PC-3 (cell line): ENCODE measurements at regions not wholly inside any gene's neighbourhood (a gene's known extent, or its start where the extent isn't known, plus 50 kb on each side); places are given as distances from the start of the nearest gene placed in this dataset.
A peak's percentile ranks its signal among the peaks of the same experiment; 100 is the strongest.

ENCODE experiments used
- ATAC-seq: fragments of 200-7000 bp; cut with Tn5 transposase; 2 replicates; pipeline ENCODE4 v1.9.1; 2020; ENCODE audit warnings: mild to moderate bottlenecking, moderate library complexity
- BruUV-seq: library from RNA; stranded (reverse); fragments of 400-500 nt; replicated peaks from 2 replicates; lab custom pipeline; 2021; lab: Mats Ljungman, UMichigan
- CTCF ChIA-PET: fragments of 300-600 bp; sonication (Branson Sonifier 250); formaldehyde crosslinking; loops from one replicate; lab custom pipeline; 2022; ENCODE audit warnings: antibody characterized with exemption; lab: Charles Lee
- POLR2A ChIA-PET: fragments of 300-600 bp; sonication (Branson Sonifier 250); formaldehyde crosslinking; loops from one replicate; lab custom pipeline; 2022; ENCODE audit warnings: antibody characterized with exemption; ENCODE audit not compliant: unreplicated experiment; lab: Charles Lee
- DNase-seq: peaks from one replicate; pipeline ENCODE4 v3.0.0-alpha.2; 2015
- H2AFZ ChIP-seq: fragments of 300-600 bp; sonication (generic); 2 replicates; pipeline ENCODE4 v1.6.0; 2016; ENCODE audit warnings: antibody characterized with exemption, low read length
- H3F3A ChIP-seq: fragments of 300-600 bp; sonication (generic); one replicate; pipeline ENCODE4 v1.6.0; 2017; ENCODE audit warnings: antibody characterized with exemption, low read length, control low read depth, mild to moderate bottlenecking; ENCODE audit not compliant: unreplicated experiment
- H3K27ac ChIP-seq: fragments of 300-600 bp; sonication (generic); 2 replicates; pipeline ENCODE4 v1.5.1; 2016; ENCODE audit warnings: mild to moderate bottlenecking, low read length
- H3K27me3 ChIP-seq: fragments of 300-600 bp; sonication (generic); 2 replicates; pipeline ENCODE4 v1.6.1; 2016; ENCODE audit warnings: low read length, mixed read lengths
- H3K36me3 ChIP-seq: fragments of 300-600 bp; sonication (generic); 2 replicates; pipeline ENCODE4 v1.6.1; 2016; ENCODE audit warnings: low read depth, mixed run types, low read length, mixed read lengths
- H3K4me1 ChIP-seq: fragments of 300-600 bp; sonication (generic); 2 replicates; pipeline ENCODE4 v1.5.1; 2016; ENCODE audit warnings: low read length; ENCODE audit not compliant: insufficient read depth
- H3K4me2 ChIP-seq: fragments of 300-600 bp; sonication (generic); 2 replicates; pipeline ENCODE4 v1.6.0; 2016; ENCODE audit warnings: low read length
- H3K4me3 ChIP-seq: fragments of 300-600 bp; sonication (generic); 2 replicates; pipeline ENCODE4 v1.5.1; 2016; ENCODE audit warnings: mild to moderate bottlenecking, low read length, mixed read lengths
- H3K79me2 ChIP-seq: fragments of 300-600 bp; sonication (generic); 2 replicates; pipeline ENCODE4 v1.6.1; 2017; ENCODE audit warnings: low read length, mixed read lengths
- H3K9ac ChIP-seq: fragments of 300-600 bp; sonication (generic); 2 replicates; pipeline ENCODE4 v1.6.0; 2016; ENCODE audit warnings: mild to moderate bottlenecking, low read length
- H3K9me2 ChIP-seq: fragments of 300-600 bp; sonication (generic); replicated peaks from 2 replicates; pipeline ENCODE4 v1.6.1; 2016; ENCODE audit warnings: mixed run types, low read length, mixed read lengths
- H3K9me3 ChIP-seq: fragments of 300-600 bp; sonication (generic); 2 replicates; pipeline ENCODE4 v1.6.1; 2016; ENCODE audit warnings: low read length, mixed read lengths
- H4K20me1 ChIP-seq: fragments of 300-600 bp; sonication (generic); 2 replicates; pipeline ENCODE4 v1.6.1; 2016; ENCODE audit warnings: low read length, mixed read lengths
- CTCF ChIP-seq: fragments of 300-600 bp; sonication (generic); conservative IDR thresholded peaks from 2 replicates; pipeline ENCODE4 v1.5.1; 2017; ENCODE audit warnings: antibody characterized with exemption, low read depth, mild to moderate bottlenecking, low read length
- EZH2 ChIP-seq: fragments of 300-600 bp; sonication (generic); IDR thresholded peaks from one replicate; pipeline ENCODE4 v1.6.1; 2017; ENCODE audit warnings: antibody characterized with exemption, mild to moderate bottlenecking, low read length; ENCODE audit not compliant: unreplicated experiment
- EZH2phosphoT487 ChIP-seq: fragments of 300-600 bp; sonication (generic); IDR thresholded peaks from 2 replicates; pipeline ENCODE4 v1.6.1; 2018; ENCODE audit warnings: mild to moderate bottlenecking, antibody characterized with exemption, low read length, borderline replicate concordance
- intact Hi-C: fragments of 100-400 bp; cut with micrococcal nuclease; formaldehyde crosslinking; loops from 2 replicates; pipeline ENCODE4 v1.9.0; 2023

GRCh38 chr9:115946530-115946929 is 207.1 kb upstream of the PAPPA start:
- Histone ChIP-seq H3K36me3 (no peaks in the 10 kb centered on the region), H3K4me2 (no peak overlapping the region), H3K27me3 (no peaks in the 10 kb centered on the region), H3K4me3 (no peak overlapping the region), H4K20me1 (no peaks in the 10 kb centered on the region), H3K9ac (no peak overlapping the region), H3F3A (no peaks in the 10 kb centered on the region), H3K4me1 (peaks cover 11% of the 10 kb centered on the region), H3K79me2 (no peaks in the 10 kb centered on the region), H3K27ac (no peak overlapping the region), H2AFZ (no peak overlapping the region), H3K9me2 (no peaks in the 10 kb centered on the region), H3K9me3 (no peaks in the 10 kb centered on the region)
- ATAC-seq, result no peak
- no peak for TF ChIP-seq EZH2
- no peak for TF ChIP-seq EZH2phosphoT487
- TF ChIP-seq CTCF, result no peak
- ChIA-PET CTCF (no interaction called here), POLR2A (no interaction called here)
- peak; percentile 11 for DNase-seq
- intact Hi-C loops, result no loop called here
- no TSS peak for BruUV-seq

GRCh38 chr9:115951977-115952376 is 201.6 kb upstream of the PAPPA start:
- no peaks in the 10 kb centered on the region for H3K9me3 ChIP-seq
- DNase-seq (no peak), ATAC-seq (no peak)
- H4K20me1 ChIP-seq, result no peaks in the 10 kb centered on the region
- no peak for TF ChIP-seq EZH2phosphoT487
- TF ChIP-seq EZH2, result no peak
- no peak for TF ChIP-seq CTCF
- H3F3A ChIP-seq, result no peaks in the 10 kb centered on the region
- peaks cover 11% of the 10 kb centered on the region for H3K4me1 ChIP-seq
- H2AFZ ChIP-seq, result no peak overlapping the region
- H3K79me2 ChIP-seq, result no peaks in the 10 kb centered on the region
- no peaks in the 10 kb centered on the region for H3K27me3 ChIP-seq
- no peak overlapping the region for H3K4me2 ChIP-seq
- H3K36me3 ChIP-seq, result no peaks in the 10 kb centered on the region
- intact Hi-C loops, result no loop called here
- POLR2A ChIA-PET, result no interaction called here
- no peak overlapping the region for H3K9ac ChIP-seq
- BruUV-seq, result no TSS peak
- no peaks in the 10 kb centered on the region for H3K9me2 ChIP-seq
- no peak overlapping the region for H3K4me3 ChIP-seq
- H3K27ac ChIP-seq, result no peak overlapping the region
- CTCF ChIA-PET, result no interaction called here

GRCh38 chr9:115952430-115953292 is 200.9 kb upstream of the PAPPA start:
- ChIA-PET CTCF (no interaction called here), POLR2A (interaction anchor here (0.6 kb wide), 1 partner anchor 131 kb away, joined by 3 read pairs; no protein-coding TSS in a partner anchor)
- TF ChIP-seq CTCF (no peak), EZH2phosphoT487 (no peak), EZH2 (no peak)
- no peaks in the 10 kb centered on the region for H3K9me2 ChIP-seq
- no peak overlapping the region for H3K9ac ChIP-seq
- DNase-seq (peak; percentile 68), ATAC-seq (peak; percentile 45)
- H4K20me1 ChIP-seq, result no peaks in the 10 kb centered on the region
- H3K4me2 ChIP-seq, result peak overlapping the region; percentile 64
- BruUV-seq, result no TSS peak
- 0 out of 2 replicates have a peak overlapping the region, but pooled peaks have one; percentile 8 for H3K27ac ChIP-seq
- H3K4me1 ChIP-seq, result peaks cover 11% of the 10 kb centered on the region
- no peaks in the 10 kb centered on the region for H3K79me2 ChIP-seq
- no peaks in the 10 kb centered on the region for H3K27me3 ChIP-seq
- H3F3A ChIP-seq, result no peaks in the 10 kb centered on the region
- H3K36me3 ChIP-seq, result no peaks in the 10 kb centered on the region
- H2AFZ ChIP-seq, result peak overlapping the region; percentile 48; the same call in 1 of the 2 replicates
- H3K4me3 ChIP-seq, result no peak overlapping the region
- no peaks in the 10 kb centered on the region for H3K9me3 ChIP-seq
- intact Hi-C loops, result no loop called here
